Left lung (tissue), 4 donors: ENCODE measurements at regions not wholly inside any gene's neighbourhood (a gene's known extent, or its start where the extent isn't known, plus 50 kb on each side); places are given as distances from the start of the nearest gene placed in this dataset.

Experiments used
- ATAC-seq: fragments of 200-7000 bp; cut with Tn5 transposase; one replicate; pipeline ENCODE4 v1.9.1; 2020; ENCODE audit warnings: moderate library complexity
- DNase-seq, 4 donors: peaks; one replicate each; pipeline ENCODE4 v3.0.0-alpha.2; 2013 to 2020
- H3K27ac ChIP-seq, 2 donors: fragments of 200-600 bp; sonication (generic) in 1 of 2; one replicate each; pipeline versions ENCODE4 v1.5.0 to v1.8.0; 2020 to 2021
- H3K27me3 ChIP-seq, 2 donors: fragments of 200-600 bp; sonication (generic) in 1 of 2; one replicate each; pipeline versions ENCODE4 v1.5.0 to v1.8.0; 2020 to 2021
- H3K36me3 ChIP-seq, 2 donors: fragments of 200-600 bp; sonication (generic) in 1 of 2; one replicate each; pipeline versions ENCODE4 v1.5.0 to v1.8.0; 2020 to 2021
- H3K4me1 ChIP-seq, 2 donors: fragments of 200-600 bp; one replicate each; pipeline ENCODE4 v1.8.0; 2021
- H3K4me3 ChIP-seq, 2 donors: fragments of 200-600 bp; sonication (generic) in 1 of 2; one replicate each; pipeline versions ENCODE4 v1.5.0 to v1.8.0; 2020 to 2021; ENCODE audit warnings: mild to moderate bottlenecking in 1 of 2
- H3K9me3 ChIP-seq, 2 donors: fragments of 200-600 bp; sonication (generic) in 1 of 2; one replicate each; pipeline versions ENCODE4 v1.5.0 to v1.8.0; 2020 to 2021
- intact Hi-C, 2 donors: fragments of 100-400 bp; cut with DNase I; formaldehyde crosslinking; loops; one replicate each; pipeline versions ENCODE4 v1.11.2 to v1.14.2; 2022
- TF ChIP-seq, protein P1 (sequence below), 2 donors: fragments of 200-600 bp; sonication (generic) in 1 of 2; IDR thresholded peaks; one replicate each; pipeline versions ENCODE4 v1.5.0 to v1.8.0; 2021; ENCODE audit warnings: antibody characterized with exemption in 2 of 2
- donor health status: DM: no; HTN: yes; CAD: no.
- donor health status: DM: no; HTN: no; CAD: no.

DNA sequence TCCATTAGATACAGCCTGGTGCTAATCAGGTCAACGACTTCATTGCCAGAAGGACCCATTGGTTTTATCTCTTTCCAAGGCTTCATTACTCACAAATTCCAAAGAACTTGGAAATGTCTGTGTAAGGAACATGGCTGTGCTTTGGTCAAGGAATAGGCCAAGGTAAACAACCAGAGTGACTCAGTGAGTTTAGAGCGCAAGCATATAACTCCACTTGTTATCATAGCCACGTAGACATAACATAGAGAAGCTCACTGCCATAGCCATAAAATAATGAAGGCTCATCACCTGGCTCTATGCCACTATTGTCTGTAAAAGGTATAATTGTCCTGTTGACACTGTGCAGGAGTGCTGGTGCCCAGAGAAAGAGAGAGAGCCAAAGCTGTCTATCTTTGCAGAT lies 139.3 kb upstream of the PLCXD3 start:
- Histone ChIP-seq H3K36me3 (no peaks in the 10 kb centered on the region), H3K4me1 (no peaks in the 10 kb centered on the region), H3K27me3 (no peaks in the 10 kb centered on the region), H3K9me3 (peaks cover 0 to 2% of the 10 kb centered on the region in 2 donors), H3K4me3 (no peak overlapping the region), H3K27ac (no peak overlapping the region)
- TF ChIP-seq, protein P1, sequence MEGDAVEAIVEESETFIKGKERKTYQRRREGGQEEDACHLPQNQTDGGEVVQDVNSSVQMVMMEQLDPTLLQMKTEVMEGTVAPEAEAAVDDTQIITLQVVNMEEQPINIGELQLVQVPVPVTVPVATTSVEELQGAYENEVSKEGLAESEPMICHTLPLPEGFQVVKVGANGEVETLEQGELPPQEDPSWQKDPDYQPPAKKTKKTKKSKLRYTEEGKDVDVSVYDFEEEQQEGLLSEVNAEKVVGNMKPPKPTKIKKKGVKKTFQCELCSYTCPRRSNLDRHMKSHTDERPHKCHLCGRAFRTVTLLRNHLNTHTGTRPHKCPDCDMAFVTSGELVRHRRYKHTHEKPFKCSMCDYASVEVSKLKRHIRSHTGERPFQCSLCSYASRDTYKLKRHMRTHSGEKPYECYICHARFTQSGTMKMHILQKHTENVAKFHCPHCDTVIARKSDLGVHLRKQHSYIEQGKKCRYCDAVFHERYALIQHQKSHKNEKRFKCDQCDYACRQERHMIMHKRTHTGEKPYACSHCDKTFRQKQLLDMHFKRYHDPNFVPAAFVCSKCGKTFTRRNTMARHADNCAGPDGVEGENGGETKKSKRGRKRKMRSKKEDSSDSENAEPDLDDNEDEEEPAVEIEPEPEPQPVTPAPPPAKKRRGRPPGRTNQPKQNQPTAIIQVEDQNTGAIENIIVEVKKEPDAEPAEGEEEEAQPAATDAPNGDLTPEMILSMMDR (IDR thresholded peaks at IDR 0.05) = no peak
- intact Hi-C loops = no loop called here
- DNase-seq (no peak), ATAC-seq (no peak)

DNA sequence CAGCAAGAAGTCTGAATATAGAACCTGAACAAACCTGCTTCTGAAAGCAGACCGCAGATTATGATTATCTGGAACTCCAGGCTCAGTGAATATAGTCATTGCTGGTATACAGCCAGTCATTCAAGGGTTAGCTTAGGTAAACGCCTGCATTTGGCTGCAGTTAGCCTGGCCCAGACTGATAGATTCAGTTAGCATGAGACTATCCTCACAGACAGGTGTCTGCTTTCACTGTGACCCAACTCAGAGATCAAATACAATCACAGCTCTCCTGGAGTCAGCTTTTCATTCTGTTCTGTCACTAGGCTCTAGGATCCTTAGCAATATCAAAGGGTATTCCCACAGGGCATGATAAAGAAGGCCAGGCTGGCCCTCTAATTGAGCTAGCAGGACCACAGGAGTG lies 138.6 kb upstream of the PLCXD3 start:
- no peaks in the 10 kb centered on the region for H3K36me3 ChIP-seq
- DNase-seq (no peak), ATAC-seq (no peak)
- no peaks in the 10 kb centered on the region for H3K27me3 ChIP-seq
- no peak overlapping the region for H3K27ac ChIP-seq
- H3K4me1 ChIP-seq = no peaks in the 10 kb centered on the region
- H3K4me3 ChIP-seq = no peak overlapping the region
- TF ChIP-seq, protein P1 (IDR thresholded peaks at IDR 0.05) = no peak
- H3K9me3 ChIP-seq = no peaks in the 10 kb centered on the region
- intact Hi-C loops = no loop called here

DNA sequence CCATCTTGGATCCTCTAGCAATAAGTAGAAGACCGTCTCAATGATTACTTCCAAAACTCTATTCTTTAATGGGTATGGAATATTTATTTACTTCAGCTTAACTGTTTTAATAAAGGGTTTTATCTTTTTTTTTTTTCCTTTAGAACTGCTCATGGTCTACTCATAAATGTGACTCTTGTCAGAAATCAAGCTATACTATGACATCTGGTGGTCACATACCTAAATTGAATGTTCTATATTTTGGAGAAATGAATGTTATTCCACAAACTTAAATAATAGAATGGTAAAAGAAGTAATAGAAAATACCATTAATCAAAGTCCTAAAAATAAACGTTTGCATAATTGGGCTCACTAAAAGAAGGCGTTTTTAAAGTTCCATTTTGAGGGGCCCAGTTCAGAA lies 131.2 kb upstream of the PLCXD3 start:
- ATAC-seq = no peak

DNA sequence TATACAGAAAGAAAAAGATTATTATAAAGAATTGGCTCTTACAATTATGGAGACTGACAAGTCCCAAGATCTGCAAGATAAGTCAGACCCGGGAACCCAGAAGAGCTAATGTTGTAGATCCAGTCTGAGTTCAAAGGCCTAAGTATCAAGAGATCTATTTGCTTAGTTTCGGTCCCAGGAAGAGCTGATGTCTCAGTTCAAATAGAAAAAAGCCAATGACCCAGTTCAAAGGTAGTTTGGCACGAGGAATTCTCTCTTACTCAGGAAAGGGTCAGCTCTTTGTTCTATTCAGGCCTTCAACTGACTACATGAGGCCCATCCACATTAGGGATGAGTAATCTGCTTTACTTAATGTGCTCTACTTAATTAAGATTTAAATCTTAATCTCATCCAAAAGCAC lies 128.3 kb upstream of the PLCXD3 start:
- intact Hi-C loops = no loop called here
- DNase-seq (no peak), ATAC-seq (no peak)
- Histone ChIP-seq H3K27ac (no peak overlapping the region), H3K4me1 (no peaks in the 10 kb centered on the region), H3K36me3 (no peaks in the 10 kb centered on the region), H3K27me3 (no peaks in the 10 kb centered on the region), H3K9me3 (no peaks in the 10 kb centered on the region), H3K4me3 (no peak overlapping the region)
- TF ChIP-seq, protein P1 (IDR thresholded peaks at IDR 0.05) = no peak

More for the DNA sequence above, 131.2 kb upstream of the PLCXD3 start:
- intact Hi-C loops = no loop called here
- Histone ChIP-seq H3K4me3 (no peak overlapping the region), H3K4me1 (no peaks in the 10 kb centered on the region), H3K9me3 (no peaks in the 10 kb centered on the region), H3K36me3 (no peaks in the 10 kb centered on the region), H3K27ac (no peak overlapping the region), H3K27me3 (no peaks in the 10 kb centered on the region)
- no peak for DNase-seq
- TF ChIP-seq, protein P1 (IDR thresholded peaks at IDR 0.05) = no peak

DNA sequence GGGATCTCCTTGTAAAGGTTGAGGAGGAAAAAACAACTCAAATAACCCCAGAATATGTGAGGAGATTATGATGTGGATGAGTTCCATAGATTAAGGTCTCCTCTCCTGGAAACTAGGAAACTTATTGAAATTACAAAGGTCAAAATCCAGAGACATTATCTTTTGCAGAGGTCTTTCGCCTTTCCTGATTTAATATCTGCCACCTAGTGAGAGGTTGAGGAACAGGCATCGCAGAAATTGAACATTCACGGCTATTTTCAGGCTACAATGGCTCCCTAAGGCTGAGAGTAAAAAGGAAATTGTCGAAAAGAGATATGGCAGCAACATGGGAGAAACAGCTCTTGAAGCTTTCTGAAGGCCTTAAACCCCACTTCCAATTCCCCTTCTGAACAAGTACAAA lies 127.5 kb upstream of the PLCXD3 start:
- H3K4me3 ChIP-seq = no peak overlapping the region
- no peaks in the 10 kb centered on the region for H3K36me3 ChIP-seq
- intact Hi-C loops = no loop called here
- no peaks in the 10 kb centered on the region for H3K27me3 ChIP-seq
- no peaks in the 10 kb centered on the region for H3K9me3 ChIP-seq
- H3K4me1 ChIP-seq = no peaks in the 10 kb centered on the region
- ATAC-seq (no peak), DNase-seq (no peak)
- TF ChIP-seq, protein P1 (IDR thresholded peaks at IDR 0.05) = no peak
- H3K27ac ChIP-seq = no peak overlapping the region
